Testis (tissue), 2 donors: ENCODE measurements at regions not wholly inside any gene's neighbourhood (a gene's known extent, or its start where the extent isn't known, plus 50 kb on each side); places are given as distances from the start of the nearest gene placed in this dataset.

Experiments used
- DNase-seq: peaks from one replicate; pipeline ENCODE4 v3.0.0-alpha.2; 2019
- H3K27ac ChIP-seq, 2 donors: fragments of 200-600 bp; sonication (generic); one replicate each; pipeline ENCODE4 v1.5.1; 2019
- H3K27me3 ChIP-seq: fragments of 200-600 bp; sonication (generic); one replicate; pipeline ENCODE4 v1.5.1; 2019
- H3K36me3 ChIP-seq: fragments of 200-600 bp; sonication (generic); one replicate; pipeline ENCODE4 v1.5.1; 2017; ENCODE audit warnings: low read depth; ENCODE audit errors: missing control alignments
- H3K4me1 ChIP-seq: fragments of 200-600 bp; sonication (generic); one replicate; pipeline ENCODE4 v1.5.1; 2019
- H3K4me3 ChIP-seq, 2 donors: fragments of 200-600 bp; sonication (generic); one replicate each; pipeline ENCODE4 v1.5.1; 2017 to 2019
- H3K9me3 ChIP-seq: fragments of 200-600 bp; sonication (generic); one replicate; pipeline ENCODE4 v1.5.1; 2017
- POLR2A ChIP-seq: fragments of 450-650 bp; IDR thresholded peaks from one replicate; pipeline ENCODE4 v1.6.1; 2017; ENCODE audit warnings: antibody characterized with exemption, mild to moderate bottlenecking, moderate library complexity
- WGBS, 2 donors: methylation state at CpG; one replicate each; pipeline ENCODE4 v1.1.5; 2018; 5-methylcytosine and 5-hydroxymethylcytosine counted together
- intact Hi-C: fragments of 100-400 bp; cut with DNase I; formaldehyde crosslinking; loops from one replicate; pipeline ENCODE4 v1.15.1; 2023; ENCODE audit warnings: low total_unique reads
- TF ChIP-seq, protein P1 (sequence below), 3 experiments: fragments of 450-650 bp in 2 of 3; fragments of 200-600 bp in 1 of 3; sonication (generic) in 1 of 3; IDR thresholded peaks; one replicate each; pipeline ENCODE4 v1.5.1; 2016 to 2019; ENCODE audit warnings: antibody characterized with exemption in 3 of 3, mild to moderate bottlenecking in 2 of 3, moderate library complexity in 1 of 3

DNA sequence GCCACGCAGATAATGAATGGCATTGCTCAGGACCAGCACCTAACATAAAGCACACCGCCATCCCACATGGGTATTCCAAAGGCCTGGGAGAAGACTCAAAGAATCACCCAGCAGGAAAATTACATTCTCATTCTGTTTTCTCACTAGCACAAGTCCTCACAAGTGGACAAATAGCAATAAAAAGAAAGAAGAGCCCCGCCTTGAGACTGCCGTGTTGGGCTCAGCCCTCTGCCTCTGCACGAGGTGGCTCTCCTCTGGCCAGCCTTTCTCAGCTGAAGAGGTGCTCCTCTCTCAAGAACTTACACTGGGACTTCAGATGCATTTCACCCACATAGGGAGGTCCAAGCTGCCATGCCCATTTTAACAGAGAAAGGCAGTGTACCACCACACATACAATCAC is 207.5 kb downstream of the SPTSSA start:
- H3K36me3 ChIP-seq, result no peaks in the 10 kb centered on the region
- no peaks in the 10 kb centered on the region for H3K4me1 ChIP-seq
- H3K27me3 ChIP-seq, result no peaks in the 10 kb centered on the region
- no peaks in the 10 kb centered on the region for H3K9me3 ChIP-seq
- no peak for DNase-seq
- H3K27ac ChIP-seq, result no peak overlapping the region
- 70 to 74% methylated on average over 5 of the region's 5 CpGs for WGBS, 2 donors
- TF ChIP-seq, protein P1, sequence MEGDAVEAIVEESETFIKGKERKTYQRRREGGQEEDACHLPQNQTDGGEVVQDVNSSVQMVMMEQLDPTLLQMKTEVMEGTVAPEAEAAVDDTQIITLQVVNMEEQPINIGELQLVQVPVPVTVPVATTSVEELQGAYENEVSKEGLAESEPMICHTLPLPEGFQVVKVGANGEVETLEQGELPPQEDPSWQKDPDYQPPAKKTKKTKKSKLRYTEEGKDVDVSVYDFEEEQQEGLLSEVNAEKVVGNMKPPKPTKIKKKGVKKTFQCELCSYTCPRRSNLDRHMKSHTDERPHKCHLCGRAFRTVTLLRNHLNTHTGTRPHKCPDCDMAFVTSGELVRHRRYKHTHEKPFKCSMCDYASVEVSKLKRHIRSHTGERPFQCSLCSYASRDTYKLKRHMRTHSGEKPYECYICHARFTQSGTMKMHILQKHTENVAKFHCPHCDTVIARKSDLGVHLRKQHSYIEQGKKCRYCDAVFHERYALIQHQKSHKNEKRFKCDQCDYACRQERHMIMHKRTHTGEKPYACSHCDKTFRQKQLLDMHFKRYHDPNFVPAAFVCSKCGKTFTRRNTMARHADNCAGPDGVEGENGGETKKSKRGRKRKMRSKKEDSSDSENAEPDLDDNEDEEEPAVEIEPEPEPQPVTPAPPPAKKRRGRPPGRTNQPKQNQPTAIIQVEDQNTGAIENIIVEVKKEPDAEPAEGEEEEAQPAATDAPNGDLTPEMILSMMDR (IDR thresholded peaks at IDR 0.05), result no peak
- no peak for TF ChIP-seq POLR2A
- no peak overlapping the region for H3K4me3 ChIP-seq
- intact Hi-C loops, result no loop called here

DNA sequence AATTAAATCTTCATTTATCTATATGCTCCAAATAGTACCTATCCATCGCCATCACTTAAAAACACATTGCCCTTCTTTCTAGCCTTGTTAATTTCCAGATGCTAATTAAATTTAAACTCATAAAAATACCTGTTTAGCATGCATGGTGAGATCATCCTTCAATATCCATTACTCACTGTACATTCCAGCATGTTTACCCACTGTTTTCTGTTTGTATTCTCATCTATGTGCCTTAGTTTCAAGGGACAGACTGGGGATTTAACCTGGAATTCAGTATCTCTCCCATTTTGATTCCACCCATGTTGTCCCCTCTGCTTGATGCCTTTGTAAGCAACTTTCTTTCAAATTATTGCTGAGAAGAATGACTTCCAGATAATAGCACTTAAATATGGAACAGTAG is 208.0 kb downstream of the SPTSSA start:
- Histone ChIP-seq H3K27me3 (no peaks in the 10 kb centered on the region), H3K4me1 (no peaks in the 10 kb centered on the region), H3K36me3 (no peaks in the 10 kb centered on the region), H3K4me3 (no peak overlapping the region), H3K27ac (no peak overlapping the region), H3K9me3 (no peaks in the 10 kb centered on the region)
- DNase-seq, result no peak
- TF ChIP-seq, protein P1 (IDR thresholded peaks at IDR 0.05), result no peak
- TF ChIP-seq POLR2A, result no peak
- intact Hi-C loops, result no loop called here
- 94 to 96% methylated on average over 1 of the region's 1 CpG for WGBS, 2 donors

DNA sequence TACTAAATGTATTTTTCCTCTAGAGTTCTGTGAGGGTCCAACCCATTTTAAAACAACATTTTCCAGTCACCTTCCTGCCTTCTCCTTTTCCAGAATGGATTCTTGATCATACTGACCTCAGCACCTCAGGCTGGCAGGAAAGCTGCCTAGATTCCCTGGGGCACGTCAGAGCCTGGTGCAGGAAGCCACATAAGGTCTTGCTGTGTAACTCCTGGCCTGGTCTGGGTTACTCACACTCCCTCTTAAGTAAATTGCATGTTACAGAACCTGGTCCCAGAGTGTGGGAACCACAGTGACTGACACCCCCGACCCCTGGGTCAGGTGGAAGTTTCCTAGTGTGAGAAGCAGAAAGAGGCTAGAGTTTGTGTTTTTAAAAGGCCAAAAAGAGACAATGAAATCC is 209.8 kb downstream of the SPTSSA start:
- Histone ChIP-seq H3K4me3 (no peak overlapping the region), H3K36me3 (no peaks in the 10 kb centered on the region), H3K27ac (no peak overlapping the region), H3K4me1 (no peaks in the 10 kb centered on the region), H3K27me3 (no peaks in the 10 kb centered on the region), H3K9me3 (no peaks in the 10 kb centered on the region)
- DNase-seq, result no peak
- intact Hi-C loops, result no loop called here
- TF ChIP-seq, protein P1 (IDR thresholded peaks at IDR 0.05), result no peak
- no peak for TF ChIP-seq POLR2A
- 80 to 84% methylated on average over 2 of the region's 2 CpGs for WGBS, 2 donors

DNA sequence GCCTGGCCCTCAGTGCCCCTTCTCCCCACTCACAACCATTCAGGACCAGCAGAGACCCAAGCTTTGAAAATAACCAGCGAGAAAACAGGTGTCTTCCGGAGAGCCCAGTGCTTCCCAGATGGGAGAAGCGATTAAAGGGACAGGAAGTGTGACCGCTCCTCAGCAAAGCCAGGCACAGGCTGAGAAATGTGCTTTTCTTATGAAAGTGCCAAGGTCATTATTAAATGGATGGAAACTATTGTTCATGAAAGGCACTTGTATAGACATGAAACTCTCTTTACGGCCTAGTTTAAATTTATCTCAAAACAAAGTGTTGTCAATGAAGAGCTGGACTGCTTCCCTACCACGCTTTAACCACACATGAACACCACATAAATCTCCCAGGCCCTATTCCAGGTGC is 210.4 kb downstream of the SPTSSA start:
- intact Hi-C loops, result no loop called here
- Histone ChIP-seq H3K36me3 (no peaks in the 10 kb centered on the region), H3K4me1 (no peaks in the 10 kb centered on the region), H3K4me3 (no peak overlapping the region), H3K27ac (no peak overlapping the region), H3K27me3 (no peaks in the 10 kb centered on the region), H3K9me3 (no peaks in the 10 kb centered on the region)
- no peak for DNase-seq
- WGBS, 2 donors, result 77 to 88% methylated on average over 6 of the region's 6 CpGs
- TF ChIP-seq, protein P1 (IDR thresholded peaks at IDR 0.05), result no peak
- TF ChIP-seq POLR2A, result no peak

DNA sequence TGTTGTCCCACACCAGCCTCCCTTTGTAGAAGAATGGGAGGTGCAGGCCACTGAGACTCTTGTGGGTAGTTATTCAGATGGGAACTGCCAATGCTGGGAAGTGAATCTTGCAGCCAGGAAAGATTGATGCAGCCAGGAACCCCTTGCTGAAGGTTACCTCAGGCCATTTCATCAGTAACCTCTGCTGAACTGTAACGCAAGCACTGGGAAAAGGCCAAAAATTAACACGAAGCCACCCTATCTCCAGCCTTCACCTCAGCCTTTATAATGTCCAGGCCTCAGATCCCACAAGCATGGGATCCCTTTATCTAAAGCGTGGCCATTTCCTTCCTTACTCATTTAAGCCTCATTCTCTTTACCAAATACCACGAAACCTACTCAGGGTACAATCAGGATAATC is 211.1 kb downstream of the SPTSSA start:
- H3K4me3 ChIP-seq, result no peak overlapping the region
- intact Hi-C loops, result no loop called here
- no peaks in the 10 kb centered on the region for H3K36me3 ChIP-seq
- no peaks in the 10 kb centered on the region for H3K9me3 ChIP-seq
- H3K27ac ChIP-seq, result no peak overlapping the region
- WGBS, 2 donors, result 85 to 86% methylated on average over 4 of the region's 4 CpGs
- TF ChIP-seq, protein P1 (IDR thresholded peaks at IDR 0.05), result no peak
- no peak for TF ChIP-seq POLR2A
- no peaks in the 10 kb centered on the region for H3K27me3 ChIP-seq
- H3K4me1 ChIP-seq, result no peaks in the 10 kb centered on the region
- no peak for DNase-seq
